Mucosa of stomach (tissue), 1 donor: ENCODE measurements at regions not wholly inside any gene's neighbourhood (a gene's known extent, or its start where the extent isn't known, plus 50 kb on each side); places are given as distances from the start of the nearest gene placed in this dataset.

Experiments used
- H3K27me3 ChIP-seq: one replicate; pipeline ENCODE4 v1.7.0; 2013; ENCODE audit warnings: mild to moderate bottlenecking, low read length; ENCODE audit not compliant: control insufficient read depth, insufficient read depth
- H3K36me3 ChIP-seq: one replicate; pipeline ENCODE4 v1.7.0; 2013; ENCODE audit warnings: low read length; ENCODE audit not compliant: control insufficient read depth, insufficient read depth
- H3K4me1 ChIP-seq: one replicate; pipeline ENCODE4 v1.7.0; 2013; ENCODE audit warnings: mild to moderate bottlenecking, low read length; ENCODE audit not compliant: control insufficient read depth, insufficient read depth
- H3K4me3 ChIP-seq: one replicate; pipeline ENCODE4 v1.7.0; 2013; ENCODE audit warnings: low read length
- H3K9ac ChIP-seq: one replicate; pipeline ENCODE4 v1.7.0; 2013; ENCODE audit warnings: mild to moderate bottlenecking, low read length, moderate library complexity
- H3K9me3 ChIP-seq: one replicate; pipeline ENCODE4 v1.7.0; 2013; ENCODE audit warnings: mild to moderate bottlenecking, low read length, moderate library complexity; ENCODE audit not compliant: control insufficient read depth
- donor health status: Pancreatic carcinoma.

- H3K27me3 ChIP-seq, result no peaks in the 10 kb centered on the region
- H3K36me3 ChIP-seq, result no peaks in the 10 kb centered on the region
- no peaks in the 10 kb centered on the region for H3K4me1 ChIP-seq
- no peak overlapping the region for H3K4me3 ChIP-seq
- no peak overlapping the region for H3K9ac ChIP-seq
- H3K9me3 ChIP-seq, result no peaks in the 10 kb centered on the region
Measured at GRCh38 chr12:91556909-91557308, 374.3 kb upstream of the DCN start.

- H3K4me3 ChIP-seq, result no peak overlapping the region
- H3K9ac ChIP-seq, result no peak overlapping the region
- no peaks in the 10 kb centered on the region for H3K9me3 ChIP-seq
- H3K27me3 ChIP-seq, result no peaks in the 10 kb centered on the region
- H3K4me1 ChIP-seq, result no peaks in the 10 kb centered on the region
- H3K36me3 ChIP-seq, result no peaks in the 10 kb centered on the region
Measured at GRCh38 chr12:91555436-91556415, 373.1 kb upstream of the DCN start.

- Histone ChIP-seq H3K4me1 (no peaks in the 10 kb centered on the region), H3K36me3 (no peaks in the 10 kb centered on the region), H3K9me3 (no peaks in the 10 kb centered on the region), H3K4me3 (no peak overlapping the region), H3K27me3 (no peaks in the 10 kb centered on the region), H3K9ac (no peak overlapping the region)
Measured at GRCh38 chr12:91551927-91552326, 369.3 kb upstream of the DCN start.

- H3K9me3 ChIP-seq, result no peaks in the 10 kb centered on the region
- H3K4me3 ChIP-seq, result no peak overlapping the region
- no peaks in the 10 kb centered on the region for H3K4me1 ChIP-seq
- no peaks in the 10 kb centered on the region for H3K27me3 ChIP-seq
- H3K36me3 ChIP-seq, result no peaks in the 10 kb centered on the region
- H3K9ac ChIP-seq, result no peak overlapping the region
Measured at GRCh38 chr12:91551242-91551641, 368.6 kb upstream of the DCN start.

- H3K4me1 ChIP-seq, result no peaks in the 10 kb centered on the region
Measured at GRCh38 chr12:91542666-91543065, 360.0 kb upstream of the DCN start.

GRCh38 chr12:91542067-91542466 lies 359.4 kb upstream of the DCN start:
- H3K27me3 ChIP-seq, result no peaks in the 10 kb centered on the region
- H3K9ac ChIP-seq, result no peak overlapping the region
- no peaks in the 10 kb centered on the region for H3K4me1 ChIP-seq
- no peaks in the 10 kb centered on the region for H3K9me3 ChIP-seq
- H3K36me3 ChIP-seq, result no peaks in the 10 kb centered on the region
- no peak overlapping the region for H3K4me3 ChIP-seq

More at GRCh38 chr12:91542666-91543065, 360.0 kb upstream of the DCN start:
- Histone ChIP-seq H3K36me3 (no peaks in the 10 kb centered on the region), H3K9me3 (no peaks in the 10 kb centered on the region), H3K4me3 (no peak overlapping the region), H3K27me3 (no peaks in the 10 kb centered on the region), H3K9ac (no peak overlapping the region)

- no peaks in the 10 kb centered on the region for H3K27me3 ChIP-seq
- no peaks in the 10 kb centered on the region for H3K9me3 ChIP-seq
- H3K4me1 ChIP-seq, result no peaks in the 10 kb centered on the region
- no peaks in the 10 kb centered on the region for H3K36me3 ChIP-seq
- no peak overlapping the region for H3K4me3 ChIP-seq
- no peak overlapping the region for H3K9ac ChIP-seq
Measured at GRCh38 chr12:91538418-91538817, 355.8 kb upstream of the DCN start.

- H3K4me1 ChIP-seq, result no peaks in the 10 kb centered on the region
- H3K9ac ChIP-seq, result no peak overlapping the region
- no peak overlapping the region for H3K4me3 ChIP-seq
- H3K36me3 ChIP-seq, result no peaks in the 10 kb centered on the region
- H3K9me3 ChIP-seq, result no peaks in the 10 kb centered on the region
- no peaks in the 10 kb centered on the region for H3K27me3 ChIP-seq
Measured at GRCh38 chr12:91533366-91533765, 350.7 kb upstream of the DCN start.

GRCh38 chr12:91529829-91530228 lies 347.2 kb upstream of the DCN start:
- Histone ChIP-seq H3K4me3 (no peak overlapping the region), H3K4me1 (no peaks in the 10 kb centered on the region), H3K9ac (no peak overlapping the region), H3K27me3 (no peaks in the 10 kb centered on the region), H3K9me3 (no peaks in the 10 kb centered on the region), H3K36me3 (no peaks in the 10 kb centered on the region)

GRCh38 chr12:91523831-91524230 lies 341.2 kb upstream of the DCN start:
- Histone ChIP-seq H3K4me1 (no peaks in the 10 kb centered on the region), H3K4me3 (no peak overlapping the region), H3K27me3 (no peaks in the 10 kb centered on the region), H3K36me3 (no peaks in the 10 kb centered on the region), H3K9me3 (no peaks in the 10 kb centered on the region), H3K9ac (no peak overlapping the region)

- no peak overlapping the region for H3K9ac ChIP-seq
- H3K36me3 ChIP-seq, result no peaks in the 10 kb centered on the region
- peaks cover 10% of the 10 kb centered on the region for H3K4me1 ChIP-seq
- no peaks in the 10 kb centered on the region for H3K27me3 ChIP-seq
- H3K4me3 ChIP-seq, result no peak overlapping the region
- no peaks in the 10 kb centered on the region for H3K9me3 ChIP-seq
Measured at GRCh38 chr12:91516695-91517047, 334.1 kb upstream of the DCN start.

- H3K4me3 ChIP-seq, result no peak overlapping the region
- H3K9ac ChIP-seq, result no peak overlapping the region
- no peaks in the 10 kb centered on the region for H3K9me3 ChIP-seq
- no peaks in the 10 kb centered on the region for H3K27me3 ChIP-seq
- peaks cover 10% of the 10 kb centered on the region for H3K4me1 ChIP-seq
- H3K36me3 ChIP-seq, result no peaks in the 10 kb centered on the region
Measured at GRCh38 chr12:91515944-91516694, 333.5 kb upstream of the DCN start.
